RWPE2 (cell line): ENCODE measurements at regions not wholly inside any gene's neighbourhood (a gene's known extent, or its start where the extent isn't known, plus 50 kb on each side); places are given as distances from the start of the nearest gene placed in this dataset.

Source experiments
- ATAC-seq: fragments of 200-7000 bp; cut with Tn5 transposase; 3 replicates; pipeline ENCODE4 v1.9.1; 2021; ENCODE audit warnings: low read depth
- DNase-seq: peaks from one replicate; pipeline ENCODE4 v3.0.0-alpha.2; 2020; ENCODE audit warnings: low spot score
- H3K27ac ChIP-seq: fragments of 450-650 bp; 2 replicates; pipeline ENCODE4 v1.5.1; 2017; ENCODE audit warnings: mild to moderate bottlenecking; ENCODE audit not compliant: poor library complexity, severe bottlenecking
- H3K27me3 ChIP-seq: fragments of 250-450 bp; sonication (Bioruptor Pico); 2 replicates; pipeline ENCODE4 v1.5.1; 2021; ENCODE audit warnings: mild to moderate bottlenecking, moderate library complexity; ENCODE audit not compliant: insufficient read depth, poor library complexity, severe bottlenecking
- H3K36me3 ChIP-seq: fragments of 250-450 bp; sonication (Bioruptor Pico); 2 replicates; pipeline ENCODE4 v1.5.1; 2020; ENCODE audit warnings: low read depth, mild to moderate bottlenecking, moderate library complexity
- H3K4me1 ChIP-seq: fragments of 250-450 bp; sonication (Bioruptor Pico); 2 replicates; pipeline ENCODE4 v1.5.1; 2021; ENCODE audit warnings: mild to moderate bottlenecking, moderate library complexity; ENCODE audit not compliant: insufficient read depth, poor library complexity, severe bottlenecking
- H3K4me3 ChIP-seq: fragments of 250-450 bp; sonication (Bioruptor Pico); 2 replicates; pipeline ENCODE4 v1.5.1; 2021; ENCODE audit warnings: mild to moderate bottlenecking, moderate library complexity; ENCODE audit not compliant: severe bottlenecking
- H3K9me3 ChIP-seq: fragments of 250-450 bp; sonication (Bioruptor Pico); 2 replicates; pipeline ENCODE4 v1.5.1; 2021; ENCODE audit warnings: mild to moderate bottlenecking, moderate library complexity; ENCODE audit not compliant: severe bottlenecking
- TF ChIP-seq, protein P1 (sequence below): fragments of 450-650 bp; IDR thresholded peaks from one replicate; pipeline ENCODE4 v1.5.1; 2017; ENCODE audit warnings: mild to moderate bottlenecking, moderate library complexity; ENCODE audit not compliant: poor library complexity, severe bottlenecking

DNA sequence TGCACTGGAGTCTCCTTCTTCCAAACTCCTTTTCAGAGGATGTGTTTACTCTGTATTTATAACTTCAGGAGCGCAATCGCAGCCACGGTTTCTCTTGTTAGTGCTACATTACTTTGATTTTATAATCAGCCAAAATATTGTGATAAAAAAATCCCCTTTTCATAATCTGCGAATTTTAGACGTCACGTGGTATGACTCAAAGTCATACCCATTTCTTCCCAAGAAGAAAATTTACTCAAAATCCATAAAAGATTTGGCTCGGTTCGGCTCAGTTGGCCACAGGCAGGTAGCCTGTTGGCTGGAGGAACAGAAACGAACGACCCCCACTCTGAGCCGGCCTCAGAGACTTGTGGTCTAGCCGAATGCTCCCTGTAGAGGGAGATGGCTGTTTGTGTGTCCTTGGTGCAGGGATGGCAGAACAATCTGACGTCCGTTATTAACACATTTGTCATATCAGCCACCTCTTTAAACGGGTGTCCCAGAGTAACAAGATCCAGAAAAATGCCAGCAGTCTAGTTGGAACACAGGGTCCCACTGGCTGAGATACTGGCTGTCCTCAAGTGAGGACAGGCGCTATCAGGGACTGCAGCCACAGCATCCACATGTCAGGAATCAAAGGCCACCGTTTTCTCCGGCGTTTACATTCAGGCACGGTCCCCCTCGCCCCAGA lies 247.6 kb downstream of the DLL1 start:
- Histone ChIP-seq H3K9me3 (no peaks in the 10 kb centered on the region), H3K4me3 (no peak overlapping the region), H3K36me3 (no peaks in the 10 kb centered on the region), H3K27me3 (no peaks in the 10 kb centered on the region), H3K4me1 (no peaks in the 10 kb centered on the region), H3K27ac (no peak overlapping the region)
- TF ChIP-seq, protein P1, sequence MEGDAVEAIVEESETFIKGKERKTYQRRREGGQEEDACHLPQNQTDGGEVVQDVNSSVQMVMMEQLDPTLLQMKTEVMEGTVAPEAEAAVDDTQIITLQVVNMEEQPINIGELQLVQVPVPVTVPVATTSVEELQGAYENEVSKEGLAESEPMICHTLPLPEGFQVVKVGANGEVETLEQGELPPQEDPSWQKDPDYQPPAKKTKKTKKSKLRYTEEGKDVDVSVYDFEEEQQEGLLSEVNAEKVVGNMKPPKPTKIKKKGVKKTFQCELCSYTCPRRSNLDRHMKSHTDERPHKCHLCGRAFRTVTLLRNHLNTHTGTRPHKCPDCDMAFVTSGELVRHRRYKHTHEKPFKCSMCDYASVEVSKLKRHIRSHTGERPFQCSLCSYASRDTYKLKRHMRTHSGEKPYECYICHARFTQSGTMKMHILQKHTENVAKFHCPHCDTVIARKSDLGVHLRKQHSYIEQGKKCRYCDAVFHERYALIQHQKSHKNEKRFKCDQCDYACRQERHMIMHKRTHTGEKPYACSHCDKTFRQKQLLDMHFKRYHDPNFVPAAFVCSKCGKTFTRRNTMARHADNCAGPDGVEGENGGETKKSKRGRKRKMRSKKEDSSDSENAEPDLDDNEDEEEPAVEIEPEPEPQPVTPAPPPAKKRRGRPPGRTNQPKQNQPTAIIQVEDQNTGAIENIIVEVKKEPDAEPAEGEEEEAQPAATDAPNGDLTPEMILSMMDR = no peak
- ATAC-seq (no peak), DNase-seq (peak; percentile 23)

DNA sequence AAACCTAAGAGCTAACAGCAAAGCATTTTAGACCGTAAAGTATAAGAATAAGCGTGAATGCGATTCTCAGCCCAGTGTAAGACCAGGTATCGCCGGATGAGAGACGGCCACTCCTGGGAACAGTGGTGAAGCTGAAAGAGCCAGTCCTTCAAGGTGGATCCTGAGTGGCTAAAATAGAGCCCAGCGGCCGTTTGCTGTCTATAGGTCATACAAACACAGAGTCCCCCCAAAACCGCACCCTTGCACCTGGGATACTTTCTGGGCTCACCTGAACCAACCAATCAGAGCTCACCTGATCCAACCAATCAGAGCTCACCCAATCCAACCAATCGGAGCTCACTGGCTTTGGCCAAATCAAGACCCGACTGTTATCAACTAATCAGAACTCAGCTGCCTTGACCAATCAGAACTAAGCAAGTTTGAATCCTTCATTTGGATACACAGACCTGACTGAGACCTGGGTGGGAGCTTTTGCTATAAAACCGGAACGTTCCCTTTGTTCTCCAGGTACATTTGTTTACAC lies 248.2 kb downstream of the DLL1 start:
- ATAC-seq = no peak
- no peak overlapping the region for H3K4me3 ChIP-seq
- TF ChIP-seq, protein P1 = no peak

DNA sequence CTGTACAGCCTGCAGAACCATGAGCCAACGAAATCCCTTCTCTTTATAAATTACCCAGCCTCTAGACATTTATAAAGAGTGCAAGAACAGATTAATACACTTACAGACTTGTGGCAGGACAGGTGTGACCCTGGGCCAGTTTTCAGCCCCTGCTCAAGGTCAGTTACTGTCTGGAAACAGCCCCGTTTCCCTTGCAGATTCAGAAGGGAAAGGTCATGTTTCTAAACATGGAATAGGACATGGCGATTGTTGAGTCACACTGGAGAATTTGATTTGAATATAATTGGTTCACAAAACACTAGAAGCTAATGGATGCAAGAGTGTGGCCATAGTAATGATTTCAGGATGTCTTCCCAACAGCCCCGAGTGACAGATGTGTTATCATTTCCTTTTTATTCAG lies 248.8 kb downstream of the DLL1 start:
- TF ChIP-seq, protein P1 = no peak
- no peaks in the 10 kb centered on the region for H3K36me3 ChIP-seq
- DNase-seq (no peak), ATAC-seq (no peak)
- H3K4me1 ChIP-seq = no peaks in the 10 kb centered on the region
- H3K27ac ChIP-seq = no peak overlapping the region
- no peak overlapping the region for H3K4me3 ChIP-seq
- no peaks in the 10 kb centered on the region for H3K27me3 ChIP-seq
- no peaks in the 10 kb centered on the region for H3K9me3 ChIP-seq

More for the DNA sequence above, 248.2 kb downstream of the DLL1 start:
- Histone ChIP-seq H3K27ac (no peak overlapping the region), H3K9me3 (no peaks in the 10 kb centered on the region), H3K36me3 (no peaks in the 10 kb centered on the region), H3K27me3 (no peaks in the 10 kb centered on the region), H3K4me1 (no peaks in the 10 kb centered on the region)
- DNase-seq = peak; percentile 24

DNA sequence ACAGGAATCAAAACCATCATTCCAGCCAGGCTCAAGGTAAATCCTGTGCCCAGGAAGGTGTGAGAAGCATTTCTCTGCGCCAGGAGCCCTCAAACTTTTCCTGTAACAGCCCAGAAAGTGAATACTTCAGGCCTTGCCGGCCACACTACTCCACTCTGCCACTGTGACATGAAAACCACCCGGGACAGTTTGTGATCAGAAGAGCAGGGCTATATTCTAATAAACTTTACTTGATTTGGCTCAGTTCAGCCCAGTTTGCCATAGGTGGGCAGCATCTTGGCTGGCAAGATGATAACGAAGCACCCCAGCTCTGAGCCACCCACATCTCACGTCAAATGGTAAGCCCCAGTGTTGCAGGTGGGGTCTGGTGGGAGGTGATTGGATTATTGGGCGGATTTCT lies 249.4 kb downstream of the DLL1 start:
- TF ChIP-seq, protein P1 = no peak
- H3K9me3 ChIP-seq = no peaks in the 10 kb centered on the region

DNA sequence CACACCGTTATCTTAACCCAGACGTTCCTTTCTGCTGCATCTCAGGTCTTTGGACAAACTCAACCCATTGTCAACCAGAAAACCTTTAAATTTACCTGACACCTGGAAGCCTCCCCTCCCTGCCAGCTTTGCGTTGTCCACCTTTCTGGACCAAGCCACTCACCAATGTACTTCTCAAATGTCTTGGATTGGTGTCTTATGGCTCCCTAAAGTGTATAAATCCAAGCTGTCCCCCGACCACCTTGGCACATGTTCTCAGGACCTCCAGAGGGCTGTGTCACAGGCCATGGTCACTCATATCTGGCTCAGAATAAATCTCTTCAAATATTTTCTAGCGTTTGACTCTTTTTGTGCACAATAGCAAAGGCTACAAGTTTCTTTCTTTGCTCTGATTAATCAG lies 250.0 kb downstream of the DLL1 start:
- DNase-seq (no peak), ATAC-seq (no peak)
- no peak overlapping the region for H3K27ac ChIP-seq
- H3K4me3 ChIP-seq = no peak overlapping the region
- no peaks in the 10 kb centered on the region for H3K36me3 ChIP-seq
- TF ChIP-seq, protein P1 = no peak
- H3K4me1 ChIP-seq = no peaks in the 10 kb centered on the region
- no peaks in the 10 kb centered on the region for H3K9me3 ChIP-seq
- H3K27me3 ChIP-seq = no peaks in the 10 kb centered on the region

More for the DNA sequence above, 249.4 kb downstream of the DLL1 start:
- DNase-seq (peak; percentile 11), ATAC-seq (no peak)
- Histone ChIP-seq H3K27ac (no peak overlapping the region), H3K36me3 (no peaks in the 10 kb centered on the region), H3K4me3 (no peak overlapping the region), H3K4me1 (no peaks in the 10 kb centered on the region), H3K27me3 (no peaks in the 10 kb centered on the region)
